NCI-H2081 (cell line): ENCODE measurements at regions not wholly inside any gene's neighbourhood (a gene's known extent, or its start where the extent isn't known, plus 50 kb on each side); places are given as distances from the start of the nearest gene placed in this dataset.
"Not testable (repeated sequence)": the region's sequence is repeated elsewhere in the genome, so short reads cannot be mapped to it uniquely, and the experiment has no call there.

Source experiments
- DNase-seq, 2 experiments: peaks; one replicate each; lab custom pipeline; 2025; lab: John Stamatoyannopoulos, UW

DNA sequence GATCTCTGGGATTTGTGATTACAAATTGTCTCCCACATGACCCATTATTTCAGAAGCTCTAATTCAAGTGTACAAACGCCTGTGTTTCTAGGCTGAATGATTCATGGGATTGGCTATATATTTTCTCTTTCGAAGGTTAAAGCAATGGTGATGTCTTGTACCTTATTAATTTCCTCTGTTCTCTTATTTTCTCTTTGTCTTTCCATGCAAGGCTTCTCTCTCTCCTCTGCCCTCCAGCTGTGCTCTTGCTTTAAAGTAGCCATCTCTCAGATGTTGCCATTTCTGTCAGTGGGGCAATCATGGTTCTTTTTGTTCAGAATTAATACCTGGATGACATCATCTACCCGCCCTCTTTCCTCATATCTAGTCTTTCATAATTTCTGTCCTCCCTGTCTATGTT is 184.3 kb upstream of the ATP10B start:
- DNase-seq, result no peak

DNA sequence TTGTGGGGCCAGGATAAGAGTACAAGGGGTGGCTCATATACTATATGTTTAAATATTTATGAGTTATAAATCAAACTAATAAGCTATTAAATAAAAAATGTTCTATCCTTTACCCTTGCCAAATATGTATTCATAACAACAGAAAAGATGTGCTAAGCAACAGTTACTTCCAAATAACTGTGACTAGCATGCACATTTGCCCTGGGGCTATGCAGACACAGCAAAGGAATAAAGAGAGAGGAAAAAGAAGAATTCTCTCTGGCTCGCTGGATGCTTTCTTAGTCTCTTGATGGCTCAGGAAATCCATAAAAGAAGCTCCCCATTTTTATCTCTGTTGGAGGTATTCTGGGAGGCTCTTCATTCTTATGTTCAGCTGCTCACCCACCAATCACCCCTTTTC is 182.4 kb upstream of the ATP10B start:
- DNase-seq, result no peak

DNA sequence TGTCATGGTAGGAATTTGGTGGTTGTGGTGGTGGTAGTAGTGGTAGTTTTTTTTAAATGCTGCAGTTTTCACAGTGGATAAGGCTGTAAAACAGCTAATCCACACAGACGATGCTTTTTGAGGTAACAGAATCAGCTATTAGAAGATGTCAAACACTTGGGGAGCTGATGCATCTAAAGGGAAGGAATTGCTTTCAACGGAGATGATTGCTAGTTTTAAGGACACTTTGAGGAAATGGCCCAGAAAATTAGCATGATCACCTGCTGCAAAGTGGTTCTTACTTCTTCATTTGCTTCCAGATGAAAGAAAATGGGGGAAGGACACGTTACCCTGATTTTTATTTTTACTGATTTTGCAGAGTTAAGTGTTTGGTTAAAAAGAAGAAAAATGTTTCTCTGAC is 178.2 kb upstream of the ATP10B start:
- no peak for DNase-seq

GRCh38 chr5:161027763-161028162 is 175.8 kb upstream of the ATP10B start:
- DNase-seq, result no peak

- DNase-seq, result no peak
Observed at GRCh38 chr5:161023551-161023950, 171.5 kb upstream of the ATP10B start.

GRCh38 chr5:161022151-161022550 is 170.1 kb upstream of the ATP10B start:
- DNase-seq, result no peak

DNA sequence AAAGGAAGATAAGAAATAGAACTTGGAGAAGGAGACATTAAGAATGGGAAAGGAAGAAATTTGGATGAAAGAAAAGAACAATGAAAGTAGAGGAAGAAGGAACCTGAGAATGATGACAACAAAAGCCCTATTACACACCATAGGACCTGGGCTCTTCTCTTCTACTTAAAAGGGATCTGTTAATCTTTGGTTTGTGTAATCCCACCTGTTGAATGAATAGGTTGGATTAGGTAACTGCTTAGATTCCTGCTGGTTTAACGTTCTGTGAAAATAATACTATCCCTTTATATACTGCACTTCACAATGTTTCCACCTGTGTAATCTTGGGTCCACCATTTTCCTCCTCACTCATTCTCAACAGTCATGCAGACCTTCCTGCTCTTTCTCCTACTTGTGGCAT is 157.8 kb upstream of the ATP10B start:
- DNase-seq, result no peak

GRCh38 chr5:161009194-161009593 is 157.2 kb upstream of the ATP10B start:
- no peak for DNase-seq

DNA sequence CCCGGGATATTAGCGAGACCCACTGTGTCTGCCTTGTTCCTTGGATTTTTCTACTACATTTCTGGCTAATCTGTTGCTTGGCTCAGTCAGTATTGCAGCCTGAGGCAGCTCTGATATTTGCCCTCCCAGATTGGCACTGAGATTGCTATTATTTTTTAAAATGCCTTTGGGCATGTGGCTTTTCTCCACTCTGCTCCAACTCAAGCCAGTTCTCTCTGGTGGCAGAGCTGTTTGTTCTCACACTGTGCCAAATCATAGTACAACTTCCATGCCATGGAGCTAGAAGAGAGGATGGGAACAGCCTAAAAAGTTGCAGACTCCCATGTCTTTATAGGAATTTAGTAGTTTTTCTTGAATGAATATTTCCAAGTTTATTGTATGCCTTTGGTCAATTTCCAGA is 155.9 kb upstream of the ATP10B start:
- no peak for DNase-seq

GRCh38 chr5:161002571-161003074 is 150.6 kb upstream of the ATP10B start:
- no peak for DNase-seq

DNA sequence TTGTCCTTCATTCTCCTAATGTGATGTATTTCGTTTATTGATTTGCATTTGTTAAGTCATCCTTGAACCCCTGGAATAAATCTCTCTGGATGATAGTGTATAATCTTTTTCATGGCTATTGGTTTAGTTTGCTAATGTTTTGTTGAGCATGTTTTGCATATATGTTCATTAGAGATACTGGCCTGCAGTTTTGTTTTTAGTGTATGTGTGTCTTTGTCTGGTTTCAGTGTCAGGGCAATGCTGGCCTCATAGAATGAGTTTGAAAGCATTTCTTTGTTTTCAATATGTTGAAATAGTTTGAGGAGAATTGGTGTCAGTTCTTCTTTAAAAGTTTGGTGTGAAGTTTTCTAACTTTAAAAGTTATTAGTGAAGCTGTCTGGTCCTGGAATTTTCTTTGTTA is 149.6 kb upstream of the ATP10B start:
- no peak for DNase-seq

DNA sequence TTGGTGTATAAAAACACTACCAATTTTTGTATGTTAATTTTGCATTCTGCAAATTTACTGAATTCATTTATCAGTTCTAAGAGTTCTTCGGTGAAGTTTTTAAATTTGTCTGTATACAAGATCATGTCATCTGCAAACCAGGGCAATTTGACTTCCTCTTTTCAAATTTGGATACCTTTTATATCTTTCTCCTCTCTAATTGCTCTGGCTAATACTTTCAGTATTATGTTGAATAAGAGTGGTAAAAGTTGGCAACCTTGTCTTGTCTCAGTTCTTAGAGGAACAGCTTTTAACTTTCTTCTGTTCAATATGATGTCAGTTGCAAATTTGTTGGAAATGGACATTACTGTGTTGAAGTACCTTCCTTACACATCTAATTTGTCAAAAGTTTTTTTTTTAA is 149.1 kb upstream of the ATP10B start:
- DNase-seq, result not testable (repeated sequence)

DNA sequence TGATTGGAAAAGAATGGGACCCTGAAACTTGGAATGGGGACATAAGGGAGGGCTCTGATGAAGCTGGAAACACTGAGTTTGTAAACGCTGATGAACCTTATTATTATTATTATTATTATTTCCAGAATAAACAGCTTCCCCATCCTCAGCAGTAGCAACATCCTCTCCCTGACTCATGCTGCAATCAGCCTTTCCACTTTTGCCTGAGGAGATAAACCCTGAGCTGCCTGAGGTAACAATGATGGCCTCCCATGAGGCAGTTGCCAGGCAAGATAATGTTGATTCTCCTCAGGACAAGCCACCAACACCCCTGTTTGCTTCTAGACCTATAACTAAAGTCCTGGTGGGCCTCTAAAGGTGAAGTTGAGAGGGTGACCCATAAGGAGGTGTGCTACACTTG is 139.2 kb upstream of the ATP10B start:
- DNase-seq, result no peak

GRCh38 chr5:160979385-160979784 is 127.4 kb upstream of the ATP10B start:
- DNase-seq, result no peak

- DNase-seq, result no peak
Observed at GRCh38 chr5:160978944-160979343, 126.9 kb upstream of the ATP10B start.

DNA sequence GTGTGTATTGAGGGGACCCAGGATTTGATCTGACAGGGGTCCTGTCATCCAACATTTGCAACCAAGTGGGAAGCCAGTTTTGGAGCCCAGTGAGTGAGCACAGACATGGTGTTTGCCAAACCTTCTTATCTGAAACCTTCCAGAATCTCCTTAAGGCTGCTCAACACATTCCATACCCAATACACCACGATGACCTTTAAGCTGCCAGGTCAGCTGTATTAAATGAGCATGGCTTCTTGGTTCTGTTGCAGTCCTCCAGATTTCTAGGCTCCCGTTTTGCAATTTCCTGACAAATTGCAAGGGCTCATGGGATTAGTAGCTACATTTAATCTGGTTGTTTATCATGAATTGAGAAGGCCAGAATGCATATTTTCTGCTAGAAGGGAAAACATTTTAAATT is 124.2 kb upstream of the ATP10B start:
- no peak for DNase-seq

- peak; percentile 33 to 46 for DNase-seq
Observed at GRCh38 chr5:160970605-160971191, 118.7 kb upstream of the ATP10B start.

- DNase-seq, result no peak
Observed at GRCh38 chr5:160969645-160970044, 117.6 kb upstream of the ATP10B start.

DNA sequence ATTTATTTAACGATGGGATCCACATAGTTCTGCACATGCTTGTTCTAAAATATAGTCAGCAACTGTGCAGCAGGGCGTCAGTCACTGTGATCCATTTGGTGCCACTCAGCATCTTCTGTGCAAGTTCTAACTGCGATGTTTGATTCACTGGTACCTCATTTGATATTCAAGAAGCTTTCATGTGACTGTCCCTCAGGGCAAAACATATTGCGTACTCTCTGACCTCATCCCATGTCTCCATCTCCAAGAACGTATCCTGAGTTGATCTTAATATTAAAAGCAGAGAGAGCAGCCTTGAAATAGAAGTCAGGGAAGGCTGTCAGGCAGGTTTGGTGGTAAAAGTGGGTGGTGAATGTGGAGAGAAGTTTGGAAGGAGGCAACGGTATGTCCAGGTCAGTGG is 116.5 kb upstream of the ATP10B start:
- DNase-seq, result no peak

DNA sequence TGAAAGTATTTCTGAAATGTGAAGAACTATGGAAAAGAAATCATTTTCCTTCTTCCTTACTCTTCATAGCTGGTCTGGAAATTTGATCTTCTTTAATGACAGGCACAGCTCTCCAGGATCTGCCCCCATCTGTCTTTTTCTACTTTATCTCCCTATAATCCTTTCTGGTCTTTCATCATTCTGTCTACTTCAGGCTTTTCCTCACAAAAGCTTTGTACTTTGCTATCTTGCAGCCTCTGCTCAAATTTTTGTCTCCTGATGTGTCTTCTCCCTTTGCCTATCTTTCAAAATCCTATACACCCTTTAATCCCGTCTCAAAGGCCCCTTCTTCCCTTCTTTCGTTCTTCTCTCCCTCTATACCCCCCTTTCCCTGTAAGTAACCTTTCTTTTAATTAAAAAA is 114.9 kb upstream of the ATP10B start:
- no peak for DNase-seq

GRCh38 chr5:160961761-160962160 is 109.8 kb upstream of the ATP10B start:
- no peak for DNase-seq

DNA sequence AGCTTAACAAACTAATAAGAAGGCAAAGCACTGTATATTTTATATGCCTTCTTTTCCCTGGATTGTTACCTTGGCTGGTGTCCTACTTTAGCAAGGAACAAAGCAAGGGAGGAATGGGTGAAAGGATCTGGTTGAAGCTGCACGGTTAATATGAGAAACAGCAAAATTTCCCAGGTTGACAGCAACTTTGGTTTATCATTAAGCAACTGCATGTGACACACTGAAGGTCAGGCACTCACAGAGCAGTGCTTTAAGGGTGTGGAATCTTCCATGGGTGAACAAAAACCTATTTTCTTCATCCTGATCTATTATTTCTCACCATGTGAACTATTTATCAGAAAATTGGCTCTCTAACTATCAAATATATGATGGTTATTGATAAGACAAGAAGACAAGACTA is 109.0 kb upstream of the ATP10B start:
- no peak for DNase-seq

GRCh38 chr5:160960592-160960991 is 108.6 kb upstream of the ATP10B start:
- peak in 1 of 2 experiments; percentile 21 for DNase-seq

DNA sequence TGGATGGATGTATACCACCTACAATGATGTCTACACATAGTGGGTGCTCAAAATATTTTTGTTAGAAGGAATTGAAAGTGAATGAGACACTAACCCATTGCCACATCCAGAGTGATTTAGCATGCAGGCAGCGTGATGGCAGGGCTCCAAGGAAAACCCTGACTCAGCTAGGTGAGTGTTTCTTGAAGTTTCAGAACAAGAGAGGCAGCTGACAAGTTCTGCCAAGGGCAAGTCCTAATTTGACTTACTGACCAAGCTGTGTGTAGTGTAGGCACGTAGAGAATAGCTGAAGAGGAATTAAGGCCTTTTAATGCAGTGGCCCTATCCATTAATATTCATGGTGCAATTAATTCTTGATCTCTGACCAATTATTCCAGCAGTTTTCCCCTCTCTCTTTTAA is 107.8 kb upstream of the ATP10B start:
- no peak for DNase-seq
